ENCODE measurements at regions not wholly inside any gene's neighbourhood (a gene's known extent, or its start where the extent isn't known, plus 50 kb on each side); places are given as distances from the start of the nearest gene placed in this dataset.

GRCh38 chr3:117281371-117281770 lies 571.8 kb downstream of the TUSC7 start:
- TF ChIP-seq SUZ12 (IDR thresholded peaks at IDR 0.05) = no peak
- no peak for TF ChIP-seq BHLHE40 (IDR thresholded peaks at IDR 0.05; ENCODE audit: borderline replicate concordance)
- TF ChIP-seq ZNF384 (IDR thresholded peaks at IDR 0.05) = no peak
- no peak for TF ChIP-seq L3MBTL2 (conservative IDR thresholded peaks at IDR 0.05)
- no peak for TF ChIP-seq SP1 (IDR thresholded peaks at IDR 0.05)
- no peak for TF ChIP-seq LEF1 (IDR thresholded peaks at IDR 0.05; ENCODE audit: borderline replicate concordance)
- no peak for TF ChIP-seq ARNT (IDR thresholded peaks at IDR 0.05)
- TF ChIP-seq TARDBP (IDR thresholded peaks at IDR 0.05) = no peak
- TF ChIP-seq FOXA1 (IDR thresholded peaks at IDR 0.05) = no peak
- no peak for TF ChIP-seq FOXK2 (IDR thresholded peaks at IDR 0.05)
- CTCF ChIA-PET = no interaction called here
- POLR2A ChIA-PET = no interaction called here
- DNase-seq (ENCODE audit: extremely low spot score) = no peak

- no peak for TF ChIP-seq ELF4 (IDR thresholded peaks at IDR 0.05)
- TF ChIP-seq TARDBP (IDR thresholded peaks at IDR 0.05) = no peak
- no peak for TF ChIP-seq FOXM1 (IDR thresholded peaks at IDR 0.05; ENCODE audit: borderline replicate concordance)
- no peak for TF ChIP-seq HDGF (IDR thresholded peaks at IDR 0.05; ENCODE audit: borderline replicate concordance)
- TF ChIP-seq FOXK2 (IDR thresholded peaks at IDR 0.05) = no peak
- no peak for TF ChIP-seq BHLHE40 (IDR thresholded peaks at IDR 0.05; ENCODE audit: borderline replicate concordance)
- TF ChIP-seq ARNT (IDR thresholded peaks at IDR 0.05) = no peak
- TF ChIP-seq PKNOX1 (IDR thresholded peaks at IDR 0.05) = no peak
- no peak for TF ChIP-seq NFRKB (IDR thresholded peaks at IDR 0.05)
- TF ChIP-seq L3MBTL2 (conservative IDR thresholded peaks at IDR 0.05) = no peak
- no peak for TF ChIP-seq SUZ12 (IDR thresholded peaks at IDR 0.05)
- ChIA-PET CTCF (no interaction called here), POLR2A (no interaction called here)
- DNase-seq (ENCODE audit: extremely low spot score) = no peak
Observed at GRCh38 chr3:117282566-117282965, 573.0 kb downstream of the TUSC7 start.

GRCh38 chr3:117285737-117286136 lies 576.2 kb downstream of the TUSC7 start:
- DNase-seq (ENCODE audit: extremely low spot score) = no peak
- ChIA-PET POLR2A (no interaction called here), CTCF (no interaction called here)
- TF ChIP-seq L3MBTL2 (conservative IDR thresholded peaks at IDR 0.05) (no peak), SP1 (IDR thresholded peaks at IDR 0.05) (no peak), TARDBP (IDR thresholded peaks at IDR 0.05) (no peak), ARNT (IDR thresholded peaks at IDR 0.05) (no peak), ELF4 (IDR thresholded peaks at IDR 0.05) (no peak), PKNOX1 (IDR thresholded peaks at IDR 0.05) (no peak), SUZ12 (IDR thresholded peaks at IDR 0.05) (no peak), NFRKB (IDR thresholded peaks at IDR 0.05) (no peak), HDGF (IDR thresholded peaks at IDR 0.05; ENCODE audit: borderline replicate concordance) (no peak), LEF1 (IDR thresholded peaks at IDR 0.05; ENCODE audit: borderline replicate concordance) (no peak), FOXA1 (IDR thresholded peaks at IDR 0.05) (no peak), BHLHE40 (IDR thresholded peaks at IDR 0.05; ENCODE audit: borderline replicate concordance) (no peak), ZNF384 (IDR thresholded peaks at IDR 0.05) (no peak), CTBP1 (IDR thresholded peaks at IDR 0.05; ENCODE audit: borderline replicate concordance) (no peak), FOXM1 (IDR thresholded peaks at IDR 0.05; ENCODE audit: borderline replicate concordance) (no peak), FOXK2 (IDR thresholded peaks at IDR 0.05) (no peak)

GRCh38 chr3:117286488-117286887 lies 576.9 kb downstream of the TUSC7 start:
- TF ChIP-seq PKNOX1 (IDR thresholded peaks at IDR 0.05) (no peak), LEF1 (IDR thresholded peaks at IDR 0.05; ENCODE audit: borderline replicate concordance) (no peak), L3MBTL2 (conservative IDR thresholded peaks at IDR 0.05) (no peak), BHLHE40 (IDR thresholded peaks at IDR 0.05; ENCODE audit: borderline replicate concordance) (no peak), ARNT (IDR thresholded peaks at IDR 0.05) (no peak), CTBP1 (IDR thresholded peaks at IDR 0.05; ENCODE audit: borderline replicate concordance) (no peak), FOXK2 (IDR thresholded peaks at IDR 0.05) (no peak), TARDBP (IDR thresholded peaks at IDR 0.05) (no peak), FOXA1 (IDR thresholded peaks at IDR 0.05) (no peak)
- POLR2A ChIA-PET = no interaction called here

GRCh38 chr3:117287602-117288001 lies 578.0 kb downstream of the TUSC7 start:
- no peak for TF ChIP-seq FOXK2 (IDR thresholded peaks at IDR 0.05)
- no peak for TF ChIP-seq SP1 (IDR thresholded peaks at IDR 0.05)
- CTCF ChIA-PET = no interaction called here
- DNase-seq (ENCODE audit: extremely low spot score) = no peak
- POLR2A ChIA-PET = no interaction called here

More at GRCh38 chr3:117286488-117286887, 576.9 kb downstream of the TUSC7 start:
- no peak for DNase-seq (ENCODE audit: extremely low spot score)
- CTCF ChIA-PET = no interaction called here

GRCh38 chr3:117291476-117291875 lies 581.9 kb downstream of the TUSC7 start:
- no peak for TF ChIP-seq FOXA1 (IDR thresholded peaks at IDR 0.05)
- TF ChIP-seq FOXK2 (IDR thresholded peaks at IDR 0.05) = no peak
- TF ChIP-seq CTBP1 (IDR thresholded peaks at IDR 0.05; ENCODE audit: borderline replicate concordance) = no peak
- TF ChIP-seq SUZ12 (IDR thresholded peaks at IDR 0.05) = no peak
- TF ChIP-seq PKNOX1 (IDR thresholded peaks at IDR 0.05) = no peak
- no peak for TF ChIP-seq HDGF (IDR thresholded peaks at IDR 0.05; ENCODE audit: borderline replicate concordance)
- no peak for TF ChIP-seq FOXM1 (IDR thresholded peaks at IDR 0.05; ENCODE audit: borderline replicate concordance)
- no peak for TF ChIP-seq L3MBTL2 (conservative IDR thresholded peaks at IDR 0.05)
- TF ChIP-seq ELF4 (IDR thresholded peaks at IDR 0.05) = no peak
- TF ChIP-seq NFRKB (IDR thresholded peaks at IDR 0.05) = no peak
- TF ChIP-seq SP1 (IDR thresholded peaks at IDR 0.05) = no peak
- TF ChIP-seq ZNF384 (IDR thresholded peaks at IDR 0.05) = no peak
- no peak for TF ChIP-seq LEF1 (IDR thresholded peaks at IDR 0.05; ENCODE audit: borderline replicate concordance)
- TF ChIP-seq ARNT (IDR thresholded peaks at IDR 0.05) = no peak
- no peak for DNase-seq (ENCODE audit: extremely low spot score)
- CTCF ChIA-PET = no interaction called here
- POLR2A ChIA-PET = no interaction called here
